Suprapubic skin (tissue), 4 donors: ENCODE measurements at regions not wholly inside any gene's neighbourhood (a gene's known extent, or its start where the extent isn't known, plus 50 kb on each side); places are given as distances from the start of the nearest gene placed in this dataset.
"Not testable (repeated sequence)": the region's sequence is repeated elsewhere in the genome, so short reads cannot be mapped to it uniquely, and the experiment has no call there.

Source experiments
- DNase-seq, 2 donors: peaks; one replicate each; pipeline ENCODE4 v3.0.0-alpha.2; 2019; ENCODE audit warnings: low spot score in 2 of 2
- H3K27ac ChIP-seq: fragments of 200-600 bp; sonication (generic); one replicate; pipeline ENCODE4 v1.5.1; 2019
- H3K27me3 ChIP-seq: fragments of 200-600 bp; sonication (generic); one replicate; pipeline ENCODE4 v1.5.1; 2019
- H3K36me3 ChIP-seq: fragments of 200-600 bp; sonication (generic); one replicate; pipeline ENCODE4 v1.5.1; 2019
- H3K4me1 ChIP-seq: fragments of 200-600 bp; sonication (generic); one replicate; pipeline ENCODE4 v1.5.1; 2019
- H3K4me3 ChIP-seq: fragments of 200-600 bp; sonication (generic); one replicate; pipeline ENCODE4 v1.5.1; 2019; ENCODE audit warnings: mild to moderate bottlenecking
- H3K9me3 ChIP-seq: fragments of 200-600 bp; sonication (generic); one replicate; pipeline ENCODE4 v1.5.1; 2019
- EP300 ChIP-seq: sonication (generic); formaldehyde crosslinking; IDR thresholded peaks from one replicate; pipeline ENCODE4 v1.6.1; 2017; ENCODE audit warnings: antibody characterized with exemption
- POLR2A ChIP-seq, 2 donors: fragments of 450-650 bp; IDR thresholded peaks; one replicate each; pipeline ENCODE4 v1.6.1; 2017; ENCODE audit warnings: antibody characterized with exemption in 2 of 2, mild to moderate bottlenecking in 2 of 2, moderate library complexity in 2 of 2
- POLR2AphosphoS5 ChIP-seq, 3 donors: sonication (generic); formaldehyde crosslinking; IDR thresholded peaks; one replicate each; pipeline ENCODE4 v1.6.1; 2017; ENCODE audit warnings: antibody characterized with exemption in 3 of 3
- WGBS: methylation state at CpG from one replicate; pipeline ENCODE4 v1.1.5; 2018; 5-methylcytosine and 5-hydroxymethylcytosine counted together
- TF ChIP-seq, protein P1 (sequence below), 2 donors: fragments of 200-600 bp in 1 of 2; fragments of 450-650 bp in 1 of 2; sonication (generic) in 1 of 2; IDR thresholded peaks; one replicate each; pipeline ENCODE4 v1.5.1; 2016 to 2019; ENCODE audit warnings: antibody characterized with exemption in 2 of 2, mild to moderate bottlenecking in 1 of 2, moderate library complexity in 1 of 2

DNA sequence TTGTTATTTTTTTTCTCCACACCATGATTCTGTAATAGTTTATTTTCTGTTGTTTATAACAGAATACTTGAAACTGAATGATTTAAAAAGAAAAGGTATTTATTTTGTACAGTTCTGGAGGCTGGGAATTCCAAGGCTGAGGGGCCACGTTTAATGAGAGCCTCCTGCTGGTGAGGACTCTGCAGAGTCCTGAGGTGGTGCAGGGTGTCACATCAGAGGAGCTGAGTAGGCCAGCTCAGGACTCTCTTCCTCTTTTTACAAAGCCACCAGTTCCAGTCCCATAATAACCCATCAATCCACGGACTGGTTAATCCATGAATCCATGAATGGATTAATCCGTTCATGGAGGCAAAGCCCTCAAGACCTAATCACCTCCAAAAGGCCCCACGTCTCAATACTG, 71.6 kb downstream of the TFAP2A start:
- H3K27ac ChIP-seq = no peak overlapping the region

DNA sequence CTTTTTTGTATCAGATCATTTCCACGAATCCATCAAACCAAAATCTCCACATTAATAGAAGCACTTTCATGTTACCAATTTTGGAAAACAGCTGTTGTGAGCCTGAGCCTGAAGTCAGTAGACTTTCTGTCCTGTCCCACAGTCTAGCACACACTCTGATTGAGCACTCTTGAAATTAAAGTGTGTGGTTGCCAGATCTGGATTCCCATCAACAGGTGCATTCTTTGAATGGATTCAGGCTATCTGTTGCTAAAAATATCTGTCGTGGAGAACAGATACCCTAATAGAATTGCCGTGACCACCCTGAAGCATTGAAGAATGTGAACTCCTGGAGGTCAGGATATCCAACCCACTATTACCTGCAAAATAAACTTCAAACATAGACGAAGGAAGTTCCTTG, 73.3 kb downstream of the TFAP2A start:
- no peaks in the 10 kb centered on the region for H3K27me3 ChIP-seq
- no peaks in the 10 kb centered on the region for H3K9me3 ChIP-seq
- no peaks in the 10 kb centered on the region for H3K4me1 ChIP-seq
- no peaks in the 10 kb centered on the region for H3K36me3 ChIP-seq
- H3K27ac ChIP-seq = no peak overlapping the region
- no peak overlapping the region for H3K4me3 ChIP-seq
- DNase-seq = no peak
- 73% methylated on average over 4 of the region's 4 CpGs for WGBS
- no peak for TF ChIP-seq POLR2AphosphoS5 (IDR thresholded peaks at IDR 0.05)
- TF ChIP-seq, protein P1, sequence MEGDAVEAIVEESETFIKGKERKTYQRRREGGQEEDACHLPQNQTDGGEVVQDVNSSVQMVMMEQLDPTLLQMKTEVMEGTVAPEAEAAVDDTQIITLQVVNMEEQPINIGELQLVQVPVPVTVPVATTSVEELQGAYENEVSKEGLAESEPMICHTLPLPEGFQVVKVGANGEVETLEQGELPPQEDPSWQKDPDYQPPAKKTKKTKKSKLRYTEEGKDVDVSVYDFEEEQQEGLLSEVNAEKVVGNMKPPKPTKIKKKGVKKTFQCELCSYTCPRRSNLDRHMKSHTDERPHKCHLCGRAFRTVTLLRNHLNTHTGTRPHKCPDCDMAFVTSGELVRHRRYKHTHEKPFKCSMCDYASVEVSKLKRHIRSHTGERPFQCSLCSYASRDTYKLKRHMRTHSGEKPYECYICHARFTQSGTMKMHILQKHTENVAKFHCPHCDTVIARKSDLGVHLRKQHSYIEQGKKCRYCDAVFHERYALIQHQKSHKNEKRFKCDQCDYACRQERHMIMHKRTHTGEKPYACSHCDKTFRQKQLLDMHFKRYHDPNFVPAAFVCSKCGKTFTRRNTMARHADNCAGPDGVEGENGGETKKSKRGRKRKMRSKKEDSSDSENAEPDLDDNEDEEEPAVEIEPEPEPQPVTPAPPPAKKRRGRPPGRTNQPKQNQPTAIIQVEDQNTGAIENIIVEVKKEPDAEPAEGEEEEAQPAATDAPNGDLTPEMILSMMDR (IDR thresholded peaks at IDR 0.05) = no peak
- TF ChIP-seq POLR2A (IDR thresholded peaks at IDR 0.05) = no peak
- TF ChIP-seq EP300 = no peak

More for the DNA sequence above, 71.6 kb downstream of the TFAP2A start:
- Histone ChIP-seq H3K4me1 (peaks cover 6% of the 10 kb centered on the region), H3K4me3 (no peak overlapping the region), H3K9me3 (no peaks in the 10 kb centered on the region), H3K27me3 (no peaks in the 10 kb centered on the region), H3K36me3 (no peaks in the 10 kb centered on the region)
- WGBS = 67% methylated on average over 4 of the region's 4 CpGs
- no peak for TF ChIP-seq POLR2AphosphoS5 (IDR thresholded peaks at IDR 0.05)
- TF ChIP-seq EP300 = no peak
- TF ChIP-seq, protein P1 (IDR thresholded peaks at IDR 0.05) = no peak
- TF ChIP-seq POLR2A (IDR thresholded peaks at IDR 0.05) = no peak
- DNase-seq = no peak

DNA sequence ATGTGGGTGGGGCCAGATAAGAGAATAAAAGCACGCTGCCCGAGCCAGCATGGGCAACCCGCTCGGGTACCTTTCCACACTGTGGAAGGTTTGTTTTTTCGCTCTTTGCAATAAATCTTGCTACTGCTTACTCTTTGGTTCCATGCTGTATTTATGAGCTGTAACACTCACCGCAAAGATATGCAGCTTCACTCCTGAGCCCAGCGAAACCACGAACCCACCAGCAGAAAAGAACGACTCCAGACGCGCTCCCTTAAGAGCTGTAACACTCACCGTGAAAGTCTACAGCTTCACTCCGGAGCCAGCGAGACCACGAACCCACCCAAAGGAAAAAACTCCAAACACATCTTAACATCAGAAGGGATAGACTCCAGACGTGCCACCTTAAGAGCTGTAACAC, 76.7 kb downstream of the TFAP2A start:
- TF ChIP-seq, protein P1 (IDR thresholded peaks at IDR 0.05) = no peak
- TF ChIP-seq POLR2AphosphoS5 (IDR thresholded peaks at IDR 0.05) (no peak), POLR2A (IDR thresholded peaks at IDR 0.05) (no peak), EP300 (no peak)

DNA sequence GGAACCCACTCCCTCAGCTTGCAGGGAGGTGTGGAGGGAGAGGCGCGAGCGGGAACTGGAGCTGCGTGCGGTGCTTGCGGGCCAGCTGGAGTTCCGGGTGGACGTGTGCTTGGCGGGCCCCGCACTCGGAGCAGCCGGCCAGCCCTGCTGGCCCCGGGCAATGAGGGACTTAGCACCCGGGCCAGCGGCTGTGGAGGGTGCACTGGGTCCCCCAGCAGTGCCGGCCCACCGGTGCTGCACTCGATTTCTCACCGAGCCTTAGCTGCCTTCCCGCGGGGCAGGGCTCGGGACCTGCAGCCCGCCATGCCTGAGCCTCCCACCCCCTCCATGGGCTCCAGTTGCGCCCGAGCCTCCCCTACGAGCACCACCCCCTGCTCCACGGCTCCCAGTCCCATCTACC, 77.5 kb downstream of the TFAP2A start:
- 99% methylated on average over 15 of the region's 27 CpGs for WGBS
- not testable (repeated sequence) for DNase-seq, H3K9me3 ChIP-seq

More for the DNA sequence above, 76.7 kb downstream of the TFAP2A start:
- Histone ChIP-seq H3K27ac (no peak overlapping the region), H3K9me3 (no peaks in the 10 kb centered on the region), H3K27me3 (no peaks in the 10 kb centered on the region), H3K4me3 (no peak overlapping the region), H3K4me1 (no peaks in the 10 kb centered on the region), H3K36me3 (no peaks in the 10 kb centered on the region)
- no peak for DNase-seq
- 94% methylated on average over 16 of the region's 16 CpGs for WGBS

DNA sequence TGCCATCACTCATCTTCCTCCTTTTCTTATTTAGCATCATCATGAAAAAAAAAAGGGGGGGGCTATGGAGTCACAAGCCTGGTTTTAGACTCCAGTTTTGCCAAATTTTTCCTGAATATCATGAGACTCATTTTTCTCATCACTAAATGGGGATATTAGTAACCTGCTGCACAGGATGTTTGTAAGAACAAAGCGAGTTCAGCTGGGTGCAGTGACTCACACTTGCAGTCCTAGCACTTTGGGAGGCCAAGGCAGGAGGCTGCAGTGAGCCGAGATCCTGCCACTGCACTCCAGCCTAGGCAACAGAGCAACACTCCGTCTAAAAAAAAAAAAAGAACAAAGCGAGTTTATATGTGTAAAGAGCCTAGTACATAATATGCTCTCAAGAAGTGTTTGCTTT, 82.8 kb downstream of the TFAP2A start:
- WGBS = 78% methylated on average over 4 of the region's 4 CpGs
- Histone ChIP-seq H3K9me3 (no peaks in the 10 kb centered on the region), H3K27ac (no peak overlapping the region), H3K36me3 (no peaks in the 10 kb centered on the region), H3K4me1 (no peaks in the 10 kb centered on the region), H3K27me3 (no peaks in the 10 kb centered on the region), H3K4me3 (no peak overlapping the region)
- no peak for DNase-seq
- no peak for TF ChIP-seq POLR2AphosphoS5 (IDR thresholded peaks at IDR 0.05)

More for the DNA sequence above, 77.5 kb downstream of the TFAP2A start:
- not testable (repeated sequence) for H3K4me3 ChIP-seq, H3K4me1 ChIP-seq, H3K36me3 ChIP-seq, H3K27me3 ChIP-seq, H3K27ac ChIP-seq

DNA sequence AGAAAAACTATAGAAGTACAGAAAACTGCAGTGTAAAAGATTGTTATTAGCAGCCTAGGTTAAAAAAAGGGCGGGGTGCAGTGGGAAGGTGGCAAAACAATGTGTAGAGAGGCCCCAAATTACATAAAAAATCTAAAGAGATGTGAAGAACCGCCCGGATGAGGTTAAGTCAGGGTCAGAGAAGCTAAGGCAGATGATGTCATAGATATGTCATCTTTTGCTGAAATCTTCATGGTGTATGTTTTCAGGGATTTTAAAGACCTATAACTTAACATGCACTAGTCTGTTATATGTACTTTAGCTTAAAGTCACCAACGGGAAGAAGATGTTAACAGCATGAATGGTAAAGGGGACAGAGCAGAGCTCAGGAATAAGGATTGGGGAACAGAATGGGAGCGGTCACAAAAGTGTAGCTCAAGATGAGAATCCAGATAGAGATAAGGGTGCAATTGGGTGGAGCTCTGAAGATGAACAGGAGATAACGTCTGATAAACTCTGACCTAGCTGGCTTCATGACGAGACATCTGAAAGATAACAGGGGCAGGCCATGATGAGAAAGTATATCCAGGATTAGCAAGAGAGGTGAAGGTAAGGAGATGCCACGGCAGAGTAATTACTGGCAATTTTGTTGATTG, 83.4 kb downstream of the TFAP2A start:
- no peak overlapping the region for H3K27ac ChIP-seq
- H3K9me3 ChIP-seq = no peaks in the 10 kb centered on the region
- 53% methylated on average over 8 of the region's 8 CpGs for WGBS
- no peaks in the 10 kb centered on the region for H3K27me3 ChIP-seq
- DNase-seq = no peak
- no peaks in the 10 kb centered on the region for H3K36me3 ChIP-seq
- H3K4me3 ChIP-seq = no peak overlapping the region
- H3K4me1 ChIP-seq = no peaks in the 10 kb centered on the region
- TF ChIP-seq, protein P1 (IDR thresholded peaks at IDR 0.05) = no peak
- no peak for TF ChIP-seq EP300
- TF ChIP-seq POLR2A (IDR thresholded peaks at IDR 0.05) = no peak
- TF ChIP-seq POLR2AphosphoS5 (IDR thresholded peaks at IDR 0.05) = no peak
